Neural cell (in vitro differentiated cells): ENCODE measurements at regions not wholly inside any gene's neighbourhood (a gene's known extent, or its start where the extent isn't known, plus 50 kb on each side); places are given as distances from the start of the nearest gene placed in this dataset.

ENCODE experiments used
- H2AFZ ChIP-seq: fragments of 200-600, 300-800 bp; sonication (generic), shearing (Covaris generic); 2 replicates; pipeline ENCODE4 v1.6.0; 2014; ENCODE audit warnings: low read depth, mild to moderate bottlenecking, antibody characterized with exemption, low read length, moderate library complexity
- H3F3A ChIP-seq: fragments of 200-600 bp; shearing (Covaris generic); 2 replicates; pipeline ENCODE4 v1.6.1; 2016; ENCODE audit warnings: mild to moderate bottlenecking, moderate library complexity, mixed read lengths, antibody characterized with exemption, low read length; ENCODE audit not compliant: insufficient read depth, poor library complexity, severe bottlenecking
- H3K27ac ChIP-seq: fragments of 200-600, 300-800 bp; sonication (generic), shearing (Covaris generic); 2 replicates; pipeline ENCODE4 v1.5.1; 2014; ENCODE audit warnings: mild to moderate bottlenecking, low read length, moderate library complexity
- H3K27me3 ChIP-seq: fragments of 300-800, 200-600 bp; sonication (generic), shearing (Covaris generic); 2 replicates; pipeline ENCODE4 v1.6.0; 2014; ENCODE audit warnings: mild to moderate bottlenecking, low read depth, low read length, moderate library complexity; ENCODE audit not compliant: insufficient read depth
- H3K36me3 ChIP-seq: fragments of 300-800, 200-600 bp; sonication (generic), shearing (Covaris generic); 2 replicates; pipeline ENCODE4 v1.5.1; 2014; ENCODE audit warnings: mild to moderate bottlenecking, antibody characterized with exemption, low read length, moderate library complexity; ENCODE audit not compliant: insufficient read depth
- H3K4me2 ChIP-seq: fragments of 300-800, 200-600 bp; sonication (generic), shearing (Covaris generic); 2 replicates; pipeline ENCODE4 v1.6.0; 2014; ENCODE audit warnings: mild to moderate bottlenecking, low read length
- H3K4me3 ChIP-seq: fragments of 300-800, 200-600 bp; sonication (generic), shearing (Covaris generic); 2 replicates; pipeline ENCODE4 v1.5.1; 2014; ENCODE audit warnings: mild to moderate bottlenecking, low read length, moderate library complexity
- H3K79me2 ChIP-seq: fragments of 200-600 bp; shearing (Covaris generic); replicated peaks from 2 replicates; pipeline ENCODE4 v1.6.0; 2014; ENCODE audit warnings: mild to moderate bottlenecking, low read length, moderate library complexity; ENCODE audit not compliant: insufficient read depth
- H3K9ac ChIP-seq: fragments of 300-800, 200-600 bp; sonication (generic), shearing (Covaris generic); 2 replicates; pipeline ENCODE4 v1.6.1; 2016; ENCODE audit warnings: mild to moderate bottlenecking, low read length, mixed read lengths
- H3K9me2 ChIP-seq: fragments of 200-600 bp; shearing (Covaris generic); 2 replicates; pipeline ENCODE4 v1.6.1; 2016; ENCODE audit warnings: mild to moderate bottlenecking, low read length, mixed read lengths; ENCODE audit not compliant: insufficient read depth
- H3K9me3 ChIP-seq: fragments of 200-600, 300-800 bp; sonication (generic), shearing (Covaris generic); 2 replicates; pipeline ENCODE4 v1.6.1; 2016; ENCODE audit warnings: mild to moderate bottlenecking, mixed run types, low read length, moderate library complexity, mixed read lengths
- H4K20me1 ChIP-seq: fragments of 200-600 bp; shearing (Covaris generic); 2 replicates; pipeline ENCODE4 v1.6.1; 2016; ENCODE audit warnings: mild to moderate bottlenecking, mixed run types; ENCODE audit not compliant: insufficient read depth
- EP300 ChIP-seq: fragments of 450-650 bp; conservative IDR thresholded peaks from 2 replicates; pipeline ENCODE4 v1.6.1; 2014; ENCODE audit warnings: antibody characterized with exemption, mild to moderate bottlenecking, moderate library complexity; ENCODE audit not compliant: poor library complexity, severe bottlenecking
- EZH2 ChIP-seq: fragments of 200-600, 300-800 bp; shearing (Covaris generic), sonication (generic); IDR thresholded peaks from 2 replicates; pipeline ENCODE4 v1.6.1; 2014; ENCODE audit warnings: antibody characterized with exemption, low read length, borderline replicate concordance, mild to moderate bottlenecking; ENCODE audit not compliant: insufficient read depth, poor library complexity, severe bottlenecking
- MXI1 ChIP-seq: fragments of 450-650 bp; conservative IDR thresholded peaks from 2 replicates; pipeline ENCODE4 v1.6.1; 2014; ENCODE audit warnings: antibody characterized with exemption, mild to moderate bottlenecking; ENCODE audit not compliant: poor library complexity, severe bottlenecking
- POLR2AphosphoS5 ChIP-seq: IDR thresholded peaks from 2 replicates; pipeline ENCODE4 v1.6.1; 2012
- RAD21 ChIP-seq: fragments of 450-650 bp; conservative IDR thresholded peaks from 2 replicates; pipeline ENCODE4 v1.6.1; 2014; ENCODE audit warnings: antibody characterized with exemption, mild to moderate bottlenecking, moderate library complexity
- SMC3 ChIP-seq: fragments of 450-650 bp; conservative IDR thresholded peaks from 2 replicates; pipeline ENCODE4 v1.6.1; 2014; ENCODE audit warnings: antibody characterized with exemption, mild to moderate bottlenecking, moderate library complexity; ENCODE audit not compliant: poor library complexity
- TAF1 ChIP-seq: IDR thresholded peaks from 2 replicates; pipeline ENCODE4 v1.6.1; 2012; ENCODE audit warnings: low read depth
- TF ChIP-seq, protein P1 (sequence below): IDR thresholded peaks from 2 replicates; pipeline ENCODE4 v1.6.1; 2012; ENCODE audit warnings: borderline replicate concordance
- TF ChIP-seq, protein P2 (sequence below): fragments of 450-650 bp; IDR thresholded peaks from 2 replicates; pipeline ENCODE4 v1.5.1; 2014; ENCODE audit warnings: antibody characterized with exemption, mild to moderate bottlenecking, moderate library complexity; ENCODE audit not compliant: poor library complexity, severe bottlenecking

DNA sequence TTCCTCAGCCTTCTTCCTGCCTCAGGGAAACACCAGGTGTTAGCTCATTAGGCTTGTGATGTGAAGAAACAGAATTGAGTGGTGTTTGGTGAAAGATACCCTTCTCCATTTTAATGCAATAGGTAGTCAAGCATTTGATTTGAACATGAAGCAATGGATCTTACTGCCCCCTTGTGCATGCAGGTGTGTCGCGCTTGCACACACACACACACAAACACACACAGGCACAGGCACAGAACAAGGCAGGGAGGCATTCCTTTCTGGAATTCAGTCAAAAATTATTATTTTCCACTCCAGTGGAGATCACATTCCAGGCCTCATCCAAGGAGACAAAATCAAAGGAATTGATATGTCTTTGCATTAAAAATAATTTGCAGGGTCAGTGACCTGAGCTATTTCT is 667.0 kb upstream of the MARCKS start:
- no peaks in the 10 kb centered on the region for H3K36me3 ChIP-seq
- no peak overlapping the region for H3K4me2 ChIP-seq
- H3K9me2 ChIP-seq = no peaks in the 10 kb centered on the region
- no peak overlapping the region for H2AFZ ChIP-seq
- H3K4me3 ChIP-seq = no peak overlapping the region
- H3K27me3 ChIP-seq = no peaks in the 10 kb centered on the region
- H3K27ac ChIP-seq = no peak overlapping the region
- H3K9me3 ChIP-seq = no peaks in the 10 kb centered on the region
- H3F3A ChIP-seq = no peaks in the 10 kb centered on the region
- H3K9ac ChIP-seq = no peak overlapping the region
- TF ChIP-seq, protein P1, sequence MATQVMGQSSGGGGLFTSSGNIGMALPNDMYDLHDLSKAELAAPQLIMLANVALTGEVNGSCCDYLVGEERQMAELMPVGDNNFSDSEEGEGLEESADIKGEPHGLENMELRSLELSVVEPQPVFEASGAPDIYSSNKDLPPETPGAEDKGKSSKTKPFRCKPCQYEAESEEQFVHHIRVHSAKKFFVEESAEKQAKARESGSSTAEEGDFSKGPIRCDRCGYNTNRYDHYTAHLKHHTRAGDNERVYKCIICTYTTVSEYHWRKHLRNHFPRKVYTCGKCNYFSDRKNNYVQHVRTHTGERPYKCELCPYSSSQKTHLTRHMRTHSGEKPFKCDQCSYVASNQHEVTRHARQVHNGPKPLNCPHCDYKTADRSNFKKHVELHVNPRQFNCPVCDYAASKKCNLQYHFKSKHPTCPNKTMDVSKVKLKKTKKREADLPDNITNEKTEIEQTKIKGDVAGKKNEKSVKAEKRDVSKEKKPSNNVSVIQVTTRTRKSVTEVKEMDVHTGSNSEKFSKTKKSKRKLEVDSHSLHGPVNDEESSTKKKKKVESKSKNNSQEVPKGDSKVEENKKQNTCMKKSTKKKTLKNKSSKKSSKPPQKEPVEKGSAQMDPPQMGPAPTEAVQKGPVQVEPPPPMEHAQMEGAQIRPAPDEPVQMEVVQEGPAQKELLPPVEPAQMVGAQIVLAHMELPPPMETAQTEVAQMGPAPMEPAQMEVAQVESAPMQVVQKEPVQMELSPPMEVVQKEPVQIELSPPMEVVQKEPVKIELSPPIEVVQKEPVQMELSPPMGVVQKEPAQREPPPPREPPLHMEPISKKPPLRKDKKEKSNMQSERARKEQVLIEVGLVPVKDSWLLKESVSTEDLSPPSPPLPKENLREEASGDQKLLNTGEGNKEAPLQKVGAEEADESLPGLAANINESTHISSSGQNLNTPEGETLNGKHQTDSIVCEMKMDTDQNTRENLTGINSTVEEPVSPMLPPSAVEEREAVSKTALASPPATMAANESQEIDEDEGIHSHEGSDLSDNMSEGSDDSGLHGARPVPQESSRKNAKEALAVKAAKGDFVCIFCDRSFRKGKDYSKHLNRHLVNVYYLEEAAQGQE = no peak
- TF ChIP-seq RAD21 (no peak), EZH2 (no peak), POLR2AphosphoS5 (no peak), SMC3 (no peak), TAF1 (no peak), EP300 (no peak), MXI1 (no peak)
- TF ChIP-seq, protein P2, sequence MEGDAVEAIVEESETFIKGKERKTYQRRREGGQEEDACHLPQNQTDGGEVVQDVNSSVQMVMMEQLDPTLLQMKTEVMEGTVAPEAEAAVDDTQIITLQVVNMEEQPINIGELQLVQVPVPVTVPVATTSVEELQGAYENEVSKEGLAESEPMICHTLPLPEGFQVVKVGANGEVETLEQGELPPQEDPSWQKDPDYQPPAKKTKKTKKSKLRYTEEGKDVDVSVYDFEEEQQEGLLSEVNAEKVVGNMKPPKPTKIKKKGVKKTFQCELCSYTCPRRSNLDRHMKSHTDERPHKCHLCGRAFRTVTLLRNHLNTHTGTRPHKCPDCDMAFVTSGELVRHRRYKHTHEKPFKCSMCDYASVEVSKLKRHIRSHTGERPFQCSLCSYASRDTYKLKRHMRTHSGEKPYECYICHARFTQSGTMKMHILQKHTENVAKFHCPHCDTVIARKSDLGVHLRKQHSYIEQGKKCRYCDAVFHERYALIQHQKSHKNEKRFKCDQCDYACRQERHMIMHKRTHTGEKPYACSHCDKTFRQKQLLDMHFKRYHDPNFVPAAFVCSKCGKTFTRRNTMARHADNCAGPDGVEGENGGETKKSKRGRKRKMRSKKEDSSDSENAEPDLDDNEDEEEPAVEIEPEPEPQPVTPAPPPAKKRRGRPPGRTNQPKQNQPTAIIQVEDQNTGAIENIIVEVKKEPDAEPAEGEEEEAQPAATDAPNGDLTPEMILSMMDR = no peak
- no peaks in the 10 kb centered on the region for H4K20me1 ChIP-seq
- H3K79me2 ChIP-seq = no peaks in the 10 kb centered on the region

DNA sequence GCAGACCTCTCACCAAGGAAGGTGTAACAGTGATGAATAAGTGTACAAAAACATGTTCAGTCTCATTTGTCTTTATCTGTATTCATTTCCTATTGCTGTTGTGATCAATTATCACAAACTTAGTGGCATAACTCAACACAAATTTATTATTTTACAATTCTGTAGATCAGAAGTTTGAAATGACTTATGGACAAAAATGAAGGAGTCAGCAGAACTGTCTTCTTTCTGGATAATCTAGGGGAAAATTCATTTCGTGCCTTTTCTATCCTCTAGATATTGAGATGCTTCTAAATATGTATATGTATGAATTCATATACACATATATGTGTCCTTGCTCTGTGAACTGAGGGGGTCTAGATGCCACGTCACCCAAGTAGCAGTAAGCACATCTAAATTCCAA is 663.1 kb upstream of the MARCKS start:
- Histone ChIP-seq H3K9ac (no peak overlapping the region), H3K27ac (no peak overlapping the region), H3K4me2 (no peak overlapping the region), H3F3A (no peaks in the 10 kb centered on the region), H3K9me3 (no peaks in the 10 kb centered on the region), H3K79me2 (no peaks in the 10 kb centered on the region), H3K4me3 (no peak overlapping the region), H2AFZ (no peak overlapping the region), H3K9me2 (no peaks in the 10 kb centered on the region), H3K27me3 (no peaks in the 10 kb centered on the region), H3K36me3 (no peaks in the 10 kb centered on the region), H4K20me1 (no peaks in the 10 kb centered on the region)
- TF ChIP-seq, protein P1 = no peak
- TF ChIP-seq EP300 (no peak), TAF1 (no peak), EZH2 (no peak), SMC3 (no peak), POLR2AphosphoS5 (no peak), RAD21 (no peak), MXI1 (no peak)
- TF ChIP-seq, protein P2 = no peak
